SK-N-MC (cell line): ENCODE measurements at regions not wholly inside any gene's neighbourhood (a gene's known extent, or its start where the extent isn't known, plus 50 kb on each side); places are given as distances from the start of the nearest gene placed in this dataset.

ENCODE experiments used
- EZH2 ChIP-seq: fragments of 200-600 bp; sonication (generic); IDR thresholded peaks from one replicate; pipeline ENCODE4 v1.6.1; 2017; ENCODE audit warnings: antibody characterized with exemption
- FOXP2 ChIP-seq: optimal IDR thresholded peaks from 2 replicates; pipeline ENCODE3; 2011; ENCODE audit warnings: mild to moderate bottlenecking, moderate library complexity; ENCODE audit not compliant: insufficient read depth; ENCODE audit errors: extremely low read length, control extremely low read depth
- POLR2AphosphoS5 ChIP-seq: IDR thresholded peaks from 2 replicates; pipeline ENCODE4 v1.6.1; 2012; ENCODE audit warnings: mild to moderate bottlenecking, low read depth, low read length, borderline replicate concordance

GRCh38 chr18:14026199-14026598, 106.0 kb downstream of the ZNF519 start:
- no peak for TF ChIP-seq POLR2AphosphoS5
- no peak for TF ChIP-seq FOXP2
- no peak for TF ChIP-seq EZH2
